ENCODE measurements at regions not wholly inside any gene's neighbourhood (a gene's known extent, or its start where the extent isn't known, plus 50 kb on each side); places are given as distances from the start of the nearest gene placed in this dataset.

- Histone ChIP-seq H3K27me3 (ENCODE audit: control insufficient read depth, insufficient read depth, low read length, poor library complexity, severe bottlenecking) (peaks cover 55% of the 10 kb centered on the region), H3K9ac (ENCODE audit: extremely low read depth, low read length, poor library complexity, severe bottlenecking) (no peak overlapping the region), H3K4me3 (ENCODE audit: low read length) (no peak overlapping the region), H3K4me1 (ENCODE audit: control insufficient read depth, insufficient read depth, low read length) (no peaks in the 10 kb centered on the region), H3K27ac (ENCODE audit: low read depth, low read length) (no peak overlapping the region), H3K9me3 (ENCODE audit: control insufficient read depth, low read length) (no peaks in the 10 kb centered on the region), H3K36me3 (ENCODE audit: control insufficient read depth, insufficient read depth, low read length) (no peaks in the 10 kb centered on the region)
- H3K27ac Mint-ChIP-seq, result no peak overlapping the region
- H3K4me1 Mint-ChIP-seq, result peaks cover 11% of the 10 kb centered on the region
- H3K27me3 Mint-ChIP-seq (ENCODE audit: insufficient read depth), result peaks cover 50% of the 10 kb centered on the region
- TF ChIP-seq CTCF (conservative IDR thresholded peaks at IDR 0.05), result no peak
- 85 to 91% methylated on average over 6 of the region's 6 CpGs for WGBS, 2 experiments (ENCODE audit: insufficient coverage in 1 of 2, insufficient read length in 1 of 2)
- no peaks in the 10 kb centered on the region for H3K36me3 Mint-ChIP-seq (ENCODE audit: low read depth)
- no peak overlapping the region for H3K4me3 Mint-ChIP-seq
- no peak for DNase-seq
- H3K9me3 Mint-ChIP-seq, result no peaks in the 10 kb centered on the region
Measured at GRCh38 chr16:86307514-86307903, 202.8 kb upstream of the FOXF1 start.

- H3K27me3 ChIP-seq (ENCODE audit: control insufficient read depth, insufficient read depth, low read length, poor library complexity, severe bottlenecking), result peaks cover 56% of the 10 kb centered on the region
- H3K9ac ChIP-seq (ENCODE audit: extremely low read depth, low read length, poor library complexity, severe bottlenecking), result no peak overlapping the region
- H3K4me3 ChIP-seq (ENCODE audit: low read length), result no peak overlapping the region
- H3K27me3 Mint-ChIP-seq (ENCODE audit: insufficient read depth), result peaks cover 56% of the 10 kb centered on the region
- H3K36me3 ChIP-seq (ENCODE audit: control insufficient read depth, insufficient read depth, low read length), result no peaks in the 10 kb centered on the region
- 74 to 83% methylated on average over 6 to 10 of the region's 10 CpGs for WGBS, 2 experiments (ENCODE audit: insufficient coverage in 1 of 2, insufficient read length in 1 of 2)
- H3K9me3 Mint-ChIP-seq, result no peaks in the 10 kb centered on the region
- peaks cover 15% of the 10 kb centered on the region for H3K4me1 Mint-ChIP-seq
- H3K27ac Mint-ChIP-seq, result no peak overlapping the region
- no peak for TF ChIP-seq CTCF (conservative IDR thresholded peaks at IDR 0.05)
- no peaks in the 10 kb centered on the region for H3K9me3 ChIP-seq (ENCODE audit: control insufficient read depth, low read length)
- DNase-seq, result no peak
- H3K4me3 Mint-ChIP-seq, result no peak overlapping the region
- no peaks in the 10 kb centered on the region for H3K36me3 Mint-ChIP-seq (ENCODE audit: low read depth)
- no peaks in the 10 kb centered on the region for H3K4me1 ChIP-seq (ENCODE audit: control insufficient read depth, insufficient read depth, low read length)
- H3K27ac ChIP-seq (ENCODE audit: low read depth, low read length), result no peak overlapping the region
Measured at GRCh38 chr16:86308514-86308913, 201.8 kb upstream of the FOXF1 start.

GRCh38 chr16:86313631-86314030, 196.7 kb upstream of the FOXF1 start:
- no peaks in the 10 kb centered on the region for H3K9me3 ChIP-seq (ENCODE audit: control insufficient read depth, low read length)
- Mint-ChIP-seq H3K27ac (no peak overlapping the region), H3K9me3 (no peaks in the 10 kb centered on the region), H3K27me3 (ENCODE audit: insufficient read depth) (peaks cover 79% of the 10 kb centered on the region), H3K4me1 (peaks cover 10% of the 10 kb centered on the region), H3K4me3 (no peak overlapping the region), H3K36me3 (ENCODE audit: low read depth) (no peaks in the 10 kb centered on the region)
- peaks cover 67% of the 10 kb centered on the region for H3K27me3 ChIP-seq (ENCODE audit: control insufficient read depth, insufficient read depth, low read length, poor library complexity, severe bottlenecking)
- H3K4me3 ChIP-seq (ENCODE audit: low read length), result no peak overlapping the region
- no peak for DNase-seq
- WGBS, 2 experiments (ENCODE audit: insufficient coverage in 1 of 2, insufficient read length in 1 of 2), result 20 to 37% methylated on average over 5 to 8 of the region's 8 CpGs
- no peaks in the 10 kb centered on the region for H3K4me1 ChIP-seq (ENCODE audit: control insufficient read depth, insufficient read depth, low read length)
- no peaks in the 10 kb centered on the region for H3K36me3 ChIP-seq (ENCODE audit: control insufficient read depth, insufficient read depth, low read length)
- TF ChIP-seq CTCF (conservative IDR thresholded peaks at IDR 0.05), result no peak
- H3K9ac ChIP-seq (ENCODE audit: extremely low read depth, low read length, poor library complexity, severe bottlenecking), result no peak overlapping the region
- no peak overlapping the region for H3K27ac ChIP-seq (ENCODE audit: low read depth, low read length)

All from endodermal cell (in vitro differentiated cells).